HUDEP-2 (cell line): ENCODE measurements at regions not wholly inside any gene's neighbourhood (a gene's known extent, or its start where the extent isn't known, plus 50 kb on each side); places are given as distances from the start of the nearest gene placed in this dataset.

Source experiments
- DNase-seq, 76 experiments: peaks; one replicate each; lab custom pipeline; 2025; ENCODE audit not compliant: unreplicated experiment in 76 of 76; lab: John Stamatoyannopoulos, UW

DNA sequence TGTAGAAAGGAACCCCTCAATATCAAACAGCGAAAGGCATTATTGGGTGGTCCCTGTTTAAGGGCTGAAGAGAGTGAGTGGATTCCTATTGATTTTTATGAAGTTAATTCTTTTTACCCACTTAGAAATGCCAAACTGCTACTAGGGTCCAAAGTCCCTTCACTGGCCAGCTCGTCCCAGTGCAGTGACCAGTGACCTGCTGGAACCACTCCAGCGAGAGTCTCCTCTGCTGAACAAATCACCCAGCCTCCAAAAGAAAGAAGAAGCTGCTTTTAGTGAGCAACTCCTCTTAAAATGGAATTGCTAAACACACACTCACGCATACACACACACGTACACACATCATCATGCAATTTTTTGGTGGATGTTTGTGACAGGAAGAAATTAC lies 198.2 kb upstream of the PLEKHG7 start:
- DNase-seq = no peak

GRCh38 chr12:92503971-92504593 lies 198.7 kb upstream of the PLEKHG7 start:
- no peak for DNase-seq

GRCh38 chr12:92503029-92503931 lies 199.5 kb upstream of the PLEKHG7 start:
- no peak for DNase-seq

- no peak for DNase-seq
Observed at GRCh38 chr12:92502417-92503028, 200.3 kb upstream of the PLEKHG7 start.

DNA sequence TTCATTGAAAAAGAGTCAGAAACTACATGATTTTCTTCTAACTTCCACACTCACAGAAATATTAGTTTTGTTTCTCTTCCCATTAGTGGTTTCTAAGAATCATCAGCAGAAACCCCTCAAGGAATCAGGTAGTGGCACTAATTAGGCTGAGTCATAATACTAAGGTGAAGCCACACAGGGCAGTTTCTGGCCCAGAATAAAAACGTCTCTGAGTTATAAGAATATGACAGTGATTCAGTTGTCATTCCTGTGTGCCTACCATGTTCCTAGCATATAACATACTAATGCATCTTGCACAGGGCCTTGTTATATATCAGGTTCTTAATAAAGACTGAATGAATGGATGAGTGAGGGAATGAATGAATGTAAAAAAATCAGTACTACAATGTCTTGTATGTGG lies 206.0 kb upstream of the PLEKHG7 start:
- DNase-seq = no peak

- DNase-seq = no peak
Observed at GRCh38 chr12:92495108-92495507, 207.7 kb upstream of the PLEKHG7 start.

DNA sequence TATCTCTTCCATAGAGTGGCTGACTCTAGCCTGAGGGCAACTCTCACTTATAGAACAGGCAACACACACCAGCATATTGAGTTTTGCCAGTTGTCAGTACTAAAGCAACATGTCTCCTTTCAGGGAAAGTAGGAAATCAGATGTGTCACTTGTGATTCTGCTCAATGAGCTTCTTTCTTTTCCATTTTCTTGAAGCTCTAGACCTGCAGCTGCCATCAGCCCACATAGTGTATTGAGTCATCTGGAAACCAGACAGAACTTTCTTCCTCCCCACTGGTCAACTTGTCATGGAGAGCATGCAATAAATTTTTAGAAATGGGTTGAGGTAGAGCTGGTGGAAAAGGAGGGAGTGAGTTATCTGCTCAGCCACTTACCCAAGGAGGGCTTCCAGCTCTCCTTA lies 209.0 kb upstream of the PLEKHG7 start:
- no peak for DNase-seq

GRCh38 chr12:92492995-92493394 lies 209.8 kb upstream of the PLEKHG7 start:
- DNase-seq = no peak

GRCh38 chr12:92492291-92492690 lies 210.5 kb upstream of the PLEKHG7 start:
- no peak for DNase-seq

DNA sequence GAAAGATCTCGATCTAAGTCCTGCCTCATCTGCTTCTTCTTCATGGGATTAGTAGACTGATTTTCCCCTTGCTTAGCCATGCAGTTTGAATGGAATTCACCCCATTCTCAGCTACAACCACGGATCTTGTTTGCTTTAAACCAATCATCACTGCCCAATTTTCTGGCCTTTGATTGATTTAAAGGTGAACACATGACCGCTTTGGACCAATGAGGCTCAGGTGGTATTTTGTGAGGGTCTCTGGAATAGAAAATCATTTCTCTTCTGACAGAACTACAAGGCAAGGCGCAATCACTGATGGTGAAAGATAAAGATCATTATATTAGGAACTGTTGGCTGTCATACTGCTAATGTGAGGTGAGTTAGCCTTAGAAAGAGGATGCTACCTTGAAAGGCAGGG lies 213.0 kb upstream of the PLEKHG7 start:
- DNase-seq = no peak

DNA sequence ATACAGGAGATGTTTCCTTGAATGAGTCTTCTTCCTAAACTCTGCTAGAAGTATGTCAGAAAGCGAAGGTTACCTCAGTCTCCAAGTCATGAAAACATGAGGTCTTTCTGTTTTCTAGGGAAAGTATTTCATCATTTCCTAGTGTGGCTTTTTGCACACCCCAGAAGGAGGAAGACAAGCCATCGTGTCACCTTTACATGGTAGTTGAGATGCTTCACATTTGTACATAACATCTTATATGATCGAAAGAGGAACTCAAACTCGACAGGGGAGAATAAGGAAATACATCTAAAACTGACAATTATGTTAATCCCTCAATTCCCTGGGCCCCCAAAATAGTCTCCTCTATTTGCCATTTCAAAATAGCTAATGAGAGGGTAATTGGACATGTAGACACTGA lies 214.1 kb upstream of the PLEKHG7 start:
- DNase-seq = no peak

GRCh38 chr12:92487138-92487485 lies 215.7 kb upstream of the PLEKHG7 start:
- no peak for DNase-seq

- DNase-seq = no peak
Observed at GRCh38 chr12:92486443-92487137, 216.2 kb upstream of the PLEKHG7 start.

DNA sequence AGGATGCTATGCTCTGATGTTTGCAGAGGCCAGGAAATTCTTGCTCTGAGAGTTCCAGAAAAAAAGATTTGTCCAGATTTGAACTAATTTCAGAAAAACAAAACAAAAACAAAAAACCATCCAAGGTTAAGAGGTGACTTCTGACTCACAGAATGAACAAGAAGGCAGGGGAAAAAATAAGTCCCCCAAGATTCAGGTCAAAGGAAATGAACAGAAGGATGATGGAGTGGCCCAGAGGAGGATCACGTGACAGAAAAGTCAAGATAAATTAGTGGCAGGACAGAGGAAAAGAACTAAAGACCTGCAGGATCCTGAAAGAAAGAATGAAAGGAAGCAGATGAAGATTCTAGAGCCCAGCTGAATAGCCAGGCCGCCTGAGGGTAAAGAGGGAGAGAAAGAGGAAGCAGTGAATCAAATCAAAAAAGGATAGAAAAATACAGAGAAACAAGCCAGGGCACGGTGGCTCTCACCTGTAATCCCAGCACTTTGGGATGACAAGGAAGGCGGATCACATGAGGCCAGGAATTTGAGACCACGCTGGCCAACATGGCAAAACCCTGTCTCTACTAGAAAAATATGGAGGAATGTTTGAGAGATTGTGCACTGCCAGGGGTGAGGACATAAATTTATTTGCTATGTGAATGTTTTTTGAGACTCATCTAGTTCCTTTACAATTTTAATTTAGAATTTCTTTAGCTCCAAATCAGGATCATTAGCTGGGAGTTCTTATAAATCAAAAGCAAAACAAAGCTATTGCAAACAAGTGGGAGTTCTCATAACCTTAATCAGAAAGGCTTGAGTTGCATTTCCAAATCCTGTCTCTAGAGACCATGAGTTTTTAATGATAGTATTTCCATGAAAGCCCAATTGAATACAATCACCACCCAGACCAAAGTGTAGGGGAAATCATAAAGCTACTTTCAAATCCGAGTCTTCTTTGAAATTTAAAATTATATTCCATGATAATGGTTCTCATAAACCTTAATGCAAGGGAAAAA lies 217.1 kb upstream of the PLEKHG7 start:
- DNase-seq = no peak

DNA sequence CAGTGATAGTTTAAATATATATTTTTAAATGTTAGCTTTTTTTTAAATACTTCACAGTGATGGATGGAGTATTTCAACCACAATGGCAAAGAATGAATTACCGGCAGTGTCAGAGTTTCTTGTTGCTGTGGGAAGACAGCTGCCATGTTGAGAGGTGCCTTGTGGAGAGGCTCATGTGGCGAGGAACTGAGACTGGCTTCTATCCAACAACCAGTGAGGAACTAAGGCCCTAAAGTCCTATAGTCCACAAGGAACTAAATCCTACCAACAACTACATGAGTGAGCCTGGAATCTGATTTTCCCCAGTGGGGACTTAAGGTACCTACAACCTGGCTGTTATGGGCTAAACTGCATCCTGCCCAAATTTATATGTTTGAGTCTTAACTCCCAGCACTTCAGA lies 220.2 kb upstream of the PLEKHG7 start:
- no peak for DNase-seq

GRCh38 chr12:92481066-92481465 lies 221.7 kb upstream of the PLEKHG7 start:
- DNase-seq = no peak

DNA sequence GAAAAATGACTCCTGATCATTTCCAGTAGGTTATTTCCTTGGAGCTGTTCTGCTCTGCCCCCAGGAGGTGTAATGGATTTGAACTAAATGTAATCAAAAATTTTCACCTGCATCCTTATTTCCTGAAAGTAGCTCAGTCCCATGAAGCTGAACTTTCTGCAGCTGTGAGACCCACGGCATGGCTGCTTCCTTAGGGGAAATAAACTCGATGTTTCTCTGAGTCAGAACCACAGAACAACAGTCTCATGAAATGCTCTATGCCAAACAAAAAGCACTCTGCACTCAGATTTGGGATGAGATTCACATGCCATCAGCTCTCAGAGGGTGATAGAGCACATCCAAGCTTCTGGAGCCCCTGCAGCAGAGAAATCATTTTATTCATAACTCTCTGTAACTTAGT lies 224.1 kb upstream of the PLEKHG7 start:
- DNase-seq = no peak

DNA sequence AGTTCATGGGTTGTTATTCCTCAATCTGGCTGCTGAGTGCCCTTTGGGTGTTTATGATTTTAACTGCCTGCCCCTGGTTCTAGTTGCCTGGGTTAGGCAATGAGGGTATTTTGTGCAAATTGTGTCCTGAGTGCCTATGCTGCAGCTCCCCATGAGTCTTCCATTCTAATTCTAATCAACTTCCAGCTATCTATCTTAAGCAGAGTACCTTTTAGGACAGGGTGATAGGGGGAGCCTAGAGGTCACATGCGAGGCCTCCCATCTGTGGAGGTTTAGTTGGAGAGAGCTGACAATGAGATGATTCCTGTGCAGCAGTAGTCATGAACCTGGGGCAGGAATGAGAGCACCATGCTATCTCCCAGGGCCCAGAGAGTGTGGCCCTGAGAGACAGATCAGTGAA lies 225.9 kb upstream of the PLEKHG7 start:
- no peak for DNase-seq

DNA sequence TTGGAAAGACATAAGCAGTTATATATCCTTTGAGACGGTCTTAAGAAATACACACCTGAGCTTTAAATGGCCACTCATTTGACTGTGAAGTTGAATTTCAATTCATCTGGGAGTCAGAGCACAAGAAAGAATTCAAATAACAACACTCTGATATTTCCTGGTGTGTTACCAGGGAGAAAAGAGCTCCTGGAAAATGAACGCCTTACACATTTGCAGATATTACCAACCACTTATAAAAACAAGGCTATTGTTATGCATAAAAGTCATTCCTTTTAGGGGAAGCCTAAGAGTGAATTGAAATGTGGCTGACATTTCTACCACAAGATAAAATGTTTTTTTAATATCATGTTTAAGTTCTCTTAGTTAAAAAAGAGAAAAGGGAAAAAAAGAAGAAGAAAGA lies 229.2 kb upstream of the PLEKHG7 start:
- no peak for DNase-seq

DNA sequence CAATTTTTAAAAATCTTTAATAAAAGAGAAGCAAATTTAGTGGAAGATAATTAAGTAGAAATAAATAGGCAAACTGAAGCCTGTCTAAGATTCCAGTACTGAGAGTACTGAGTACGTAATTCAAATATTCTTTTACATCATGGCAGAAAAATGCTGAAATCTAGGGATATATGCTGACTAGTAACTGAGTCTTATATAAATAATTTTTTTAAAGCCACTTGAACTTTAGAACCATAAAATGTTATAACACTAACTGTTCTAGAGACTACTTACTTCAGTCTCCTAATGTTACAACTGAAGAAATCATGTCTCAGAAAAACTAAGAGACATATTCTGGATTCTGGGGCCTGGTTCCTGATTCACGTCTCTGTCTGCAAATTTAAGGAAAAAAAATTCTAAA lies 230.6 kb upstream of the PLEKHG7 start:
- DNase-seq = no peak
